SK-N-SH treated with all-trans-retinoic acid at 6 μM for 48 hours (cell line): ENCODE measurements at regions not wholly inside any gene's neighbourhood (a gene's known extent, or its start where the extent isn't known, plus 50 kb on each side); places are given as distances from the start of the nearest gene placed in this dataset.

Source experiments
- ATAC-seq: fragments of 200-7000 bp; cut with Tn5 transposase; 3 replicates; pipeline ENCODE4 v1.9.1; 2020; ENCODE audit warnings: mild to moderate bottlenecking, moderate library complexity
- ARNTL ChIP-seq: fragments of 450-650 bp; formaldehyde crosslinking; IDR thresholded peaks from 2 replicates; pipeline ENCODE4 v1.5.0; 2020; ENCODE audit warnings: low read depth, mild to moderate bottlenecking, moderate library complexity, borderline replicate concordance
- BACH2 ChIP-seq: fragments of 250-450 bp; sonication (Bioruptor Pico); IDR thresholded peaks from 2 replicates; pipeline ENCODE4 v1.9.0; 2021; ENCODE audit warnings: mild to moderate bottlenecking, borderline replicate concordance
- CSDC2 ChIP-seq: fragments of 250-450 bp; sonication (Bioruptor Pico); IDR thresholded peaks from 2 replicates; pipeline ENCODE4 v1.5.0; 2020; ENCODE audit warnings: mild to moderate bottlenecking, moderate library complexity
- ESRRG ChIP-seq: fragments of 250-450 bp; sonication (Bioruptor Pico); IDR thresholded peaks from 2 replicates; pipeline ENCODE4 v1.6.1; 2021; ENCODE audit warnings: mild to moderate bottlenecking
- GLIS3 ChIP-seq: fragments of 250-450 bp; sonication (Bioruptor Pico); IDR thresholded peaks from 2 replicates; pipeline ENCODE4 v1.5.0; 2020; ENCODE audit warnings: mild to moderate bottlenecking, moderate library complexity
- OSR1 ChIP-seq: fragments of 250-450 bp; sonication (Bioruptor Pico); IDR thresholded peaks from 2 replicates; pipeline ENCODE4 v1.8.0; 2022; ENCODE audit warnings: moderate library complexity, mild to moderate bottlenecking, inconsistent platforms
- PPARA ChIP-seq: fragments of 250-450 bp; sonication (Bioruptor Pico); IDR thresholded peaks from 2 replicates; pipeline ENCODE4 v1.5.0; 2020; ENCODE audit warnings: mild to moderate bottlenecking, borderline replicate concordance
- RARB ChIP-seq: fragments of 250-450 bp; sonication (Bioruptor Pico); IDR thresholded peaks from 2 replicates; pipeline ENCODE4 v1.8.0; 2021; ENCODE audit warnings: mild to moderate bottlenecking, moderate library complexity
- TCF4 ChIP-seq: fragments of 250-450 bp; sonication (Bioruptor Pico); IDR thresholded peaks from 2 replicates; pipeline ENCODE4 v1.8.0; 2021; ENCODE audit warnings: mild to moderate bottlenecking, moderate library complexity, borderline replicate concordance
- TOX ChIP-seq: fragments of 250-450 bp; sonication (Bioruptor Pico); IDR thresholded peaks from 2 replicates; pipeline ENCODE4 v1.8.0; 2021; ENCODE audit warnings: mild to moderate bottlenecking, moderate library complexity, borderline replicate concordance
- ZC3H10 ChIP-seq: fragments of 250-450 bp; sonication (Bioruptor Pico); IDR thresholded peaks from 2 replicates; pipeline ENCODE4 v1.5.1; 2021; ENCODE audit warnings: mild to moderate bottlenecking, moderate library complexity
- ZFP30 ChIP-seq: fragments of 450-650 bp; formaldehyde crosslinking; IDR thresholded peaks from 2 replicates; pipeline ENCODE4 v1.5.0; 2022; ENCODE audit warnings: mild to moderate bottlenecking, moderate library complexity
- ZNF565 ChIP-seq: fragments of 450-650 bp; formaldehyde crosslinking; conservative IDR thresholded peaks from 2 replicates; pipeline ENCODE4 v1.5.0; 2020; ENCODE audit warnings: low read depth, mild to moderate bottlenecking, moderate library complexity
- ZNF70 ChIP-seq: fragments of 450-650 bp; formaldehyde crosslinking; IDR thresholded peaks from 2 replicates; pipeline ENCODE4 v1.5.0; 2020; ENCODE audit warnings: mild to moderate bottlenecking, moderate library complexity
- ZNF8 ChIP-seq: fragments of 450-650 bp; formaldehyde crosslinking; IDR thresholded peaks from 2 replicates; pipeline ENCODE4 v1.5.0; 2020; ENCODE audit warnings: mild to moderate bottlenecking, moderate library complexity
- TF ChIP-seq, protein P1 (sequence below): fragments of 250-450 bp; sonication (Bioruptor Pico); IDR thresholded peaks from 2 replicates; pipeline ENCODE4 v1.5.1; 2020; ENCODE audit warnings: low read depth, mild to moderate bottlenecking, moderate library complexity
- TF ChIP-seq, protein P2 (sequence below): fragments of 250-450 bp; sonication (Bioruptor Pico); IDR thresholded peaks from 2 replicates; pipeline ENCODE4 v1.5.1; 2021; ENCODE audit warnings: mild to moderate bottlenecking, moderate library complexity
- TF ChIP-seq, protein P3 (sequence below): fragments of 250-450 bp; sonication (Bioruptor Pico); IDR thresholded peaks from 2 replicates; pipeline ENCODE4 v1.5.0; 2020; ENCODE audit warnings: mild to moderate bottlenecking, moderate library complexity
- TF ChIP-seq, protein P4 (sequence below): fragments of 250-450 bp; sonication (Bioruptor Pico); IDR thresholded peaks from 2 replicates; pipeline ENCODE4 v1.8.0; 2021; ENCODE audit warnings: low read depth, mild to moderate bottlenecking, moderate library complexity, borderline replicate concordance

DNA sequence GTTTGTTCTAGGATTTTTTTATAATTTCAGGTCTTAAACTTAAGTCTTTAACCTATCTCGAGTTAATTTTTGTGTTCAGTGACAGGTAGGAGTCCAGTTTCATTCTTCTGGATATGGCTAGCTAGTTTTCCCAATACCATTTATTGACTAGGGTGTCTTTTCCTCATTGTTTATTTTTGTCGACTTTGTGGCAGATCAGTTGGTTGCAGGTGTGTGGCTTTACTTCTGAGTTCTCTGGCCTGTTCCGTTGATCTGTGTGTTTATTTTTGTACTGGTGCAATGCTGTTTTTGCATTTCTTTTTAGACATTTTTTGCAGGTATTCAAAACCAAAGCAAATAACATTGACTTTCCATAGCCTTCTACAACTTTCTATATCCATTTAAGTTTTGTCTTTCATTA lies 121.7 kb downstream of the ETNK1 start:
- TF ChIP-seq ESRRG (CRISPR knock-in tag) (no peak), ZNF70 (no peak), OSR1 (CRISPR knock-in tag) (no peak)

DNA sequence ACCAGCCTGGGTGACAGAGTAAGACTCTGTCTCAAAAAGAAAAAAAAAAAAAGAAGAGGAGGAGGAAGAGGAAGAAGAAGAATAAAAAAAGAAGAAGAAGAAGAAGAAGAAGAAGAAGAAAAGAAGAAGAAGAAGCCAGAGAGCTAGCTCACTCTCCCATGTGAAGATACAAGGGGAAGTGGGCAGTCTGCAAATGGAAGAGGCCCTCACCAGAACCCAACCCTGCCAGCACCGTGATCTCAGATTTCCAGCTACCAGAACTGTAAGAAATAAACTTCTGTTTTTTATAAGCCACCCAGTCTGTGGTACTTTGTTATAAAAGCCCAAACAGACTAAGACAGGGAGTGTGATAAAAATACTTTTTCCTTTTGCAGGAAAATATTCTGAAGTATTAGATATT lies 130.7 kb downstream of the ETNK1 start:
- TF ChIP-seq CSDC2 (CRISPR knock-in tag): no peak
- no peak for TF ChIP-seq ZNF565
- no peak for TF ChIP-seq ZNF70
- TF ChIP-seq RARB (CRISPR knock-in tag): no peak
- no peak for TF ChIP-seq TOX (CRISPR knock-in tag)
- TF ChIP-seq PPARA (CRISPR knock-in tag): no peak
- TF ChIP-seq ZFP30 (CRISPR knock-in tag): no peak
- TF ChIP-seq ZNF8 (CRISPR knock-in tag): no peak
- TF ChIP-seq BACH2 (CRISPR knock-in tag): no peak
- TF ChIP-seq, protein P1, sequence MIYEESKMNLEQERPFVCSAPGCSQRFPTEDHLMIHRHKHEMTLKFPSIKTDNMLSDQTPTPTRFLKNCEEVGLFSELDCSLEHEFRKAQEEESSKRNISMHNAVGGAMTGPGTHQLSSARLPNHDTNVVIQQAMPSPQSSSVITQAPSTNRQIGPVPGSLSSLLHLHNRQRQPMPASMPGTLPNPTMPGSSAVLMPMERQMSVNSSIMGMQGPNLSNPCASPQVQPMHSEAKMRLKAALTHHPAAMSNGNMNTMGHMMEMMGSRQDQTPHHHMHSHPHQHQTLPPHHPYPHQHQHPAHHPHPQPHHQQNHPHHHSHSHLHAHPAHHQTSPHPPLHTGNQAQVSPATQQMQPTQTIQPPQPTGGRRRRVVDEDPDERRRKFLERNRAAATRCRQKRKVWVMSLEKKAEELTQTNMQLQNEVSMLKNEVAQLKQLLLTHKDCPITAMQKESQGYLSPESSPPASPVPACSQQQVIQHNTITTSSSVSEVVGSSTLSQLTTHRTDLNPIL (CRISPR knock-in tag): no peak
- TF ChIP-seq OSR1 (CRISPR knock-in tag): no peak
- TF ChIP-seq, protein P2, sequence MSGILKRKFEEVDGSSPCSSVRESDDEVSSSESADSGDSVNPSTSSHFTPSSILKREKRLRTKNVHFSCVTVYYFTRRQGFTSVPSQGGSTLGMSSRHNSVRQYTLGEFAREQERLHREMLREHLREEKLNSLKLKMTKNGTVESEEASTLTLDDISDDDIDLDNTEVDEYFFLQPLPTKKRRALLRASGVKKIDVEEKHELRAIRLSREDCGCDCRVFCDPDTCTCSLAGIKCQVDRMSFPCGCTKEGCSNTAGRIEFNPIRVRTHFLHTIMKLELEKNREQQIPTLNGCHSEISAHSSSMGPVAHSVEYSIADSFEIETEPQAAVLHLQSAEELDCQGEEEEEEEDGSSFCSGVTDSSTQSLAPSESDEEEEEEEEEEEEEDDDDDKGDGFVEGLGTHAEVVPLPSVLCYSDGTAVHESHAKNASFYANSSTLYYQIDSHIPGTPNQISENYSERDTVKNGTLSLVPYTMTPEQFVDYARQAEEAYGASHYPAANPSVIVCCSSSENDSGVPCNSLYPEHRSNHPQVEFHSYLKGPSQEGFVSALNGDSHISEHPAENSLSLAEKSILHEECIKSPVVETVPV: no peak
- TF ChIP-seq, protein P3, sequence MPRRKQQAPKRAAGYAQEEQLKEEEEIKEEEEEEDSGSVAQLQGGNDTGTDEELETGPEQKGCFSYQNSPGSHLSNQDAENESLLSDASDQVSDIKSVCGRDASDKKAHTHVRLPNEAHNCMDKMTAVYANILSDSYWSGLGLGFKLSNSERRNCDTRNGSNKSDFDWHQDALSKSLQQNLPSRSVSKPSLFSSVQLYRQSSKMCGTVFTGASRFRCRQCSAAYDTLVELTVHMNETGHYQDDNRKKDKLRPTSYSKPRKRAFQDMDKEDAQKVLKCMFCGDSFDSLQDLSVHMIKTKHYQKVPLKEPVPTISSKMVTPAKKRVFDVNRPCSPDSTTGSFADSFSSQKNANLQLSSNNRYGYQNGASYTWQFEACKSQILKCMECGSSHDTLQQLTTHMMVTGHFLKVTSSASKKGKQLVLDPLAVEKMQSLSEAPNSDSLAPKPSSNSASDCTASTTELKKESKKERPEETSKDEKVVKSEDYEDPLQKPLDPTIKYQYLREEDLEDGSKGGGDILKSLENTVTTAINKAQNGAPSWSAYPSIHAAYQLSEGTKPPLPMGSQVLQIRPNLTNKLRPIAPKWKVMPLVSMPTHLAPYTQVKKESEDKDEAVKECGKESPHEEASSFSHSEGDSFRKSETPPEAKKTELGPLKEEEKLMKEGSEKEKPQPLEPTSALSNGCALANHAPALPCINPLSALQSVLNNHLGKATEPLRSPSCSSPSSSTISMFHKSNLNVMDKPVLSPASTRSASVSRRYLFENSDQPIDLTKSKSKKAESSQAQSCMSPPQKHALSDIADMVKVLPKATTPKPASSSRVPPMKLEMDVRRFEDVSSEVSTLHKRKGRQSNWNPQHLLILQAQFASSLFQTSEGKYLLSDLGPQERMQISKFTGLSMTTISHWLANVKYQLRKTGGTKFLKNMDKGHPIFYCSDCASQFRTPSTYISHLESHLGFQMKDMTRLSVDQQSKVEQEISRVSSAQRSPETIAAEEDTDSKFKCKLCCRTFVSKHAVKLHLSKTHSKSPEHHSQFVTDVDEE (CRISPR knock-in tag): no peak
- no peak for TF ChIP-seq GLIS3
- TF ChIP-seq, protein P4, sequence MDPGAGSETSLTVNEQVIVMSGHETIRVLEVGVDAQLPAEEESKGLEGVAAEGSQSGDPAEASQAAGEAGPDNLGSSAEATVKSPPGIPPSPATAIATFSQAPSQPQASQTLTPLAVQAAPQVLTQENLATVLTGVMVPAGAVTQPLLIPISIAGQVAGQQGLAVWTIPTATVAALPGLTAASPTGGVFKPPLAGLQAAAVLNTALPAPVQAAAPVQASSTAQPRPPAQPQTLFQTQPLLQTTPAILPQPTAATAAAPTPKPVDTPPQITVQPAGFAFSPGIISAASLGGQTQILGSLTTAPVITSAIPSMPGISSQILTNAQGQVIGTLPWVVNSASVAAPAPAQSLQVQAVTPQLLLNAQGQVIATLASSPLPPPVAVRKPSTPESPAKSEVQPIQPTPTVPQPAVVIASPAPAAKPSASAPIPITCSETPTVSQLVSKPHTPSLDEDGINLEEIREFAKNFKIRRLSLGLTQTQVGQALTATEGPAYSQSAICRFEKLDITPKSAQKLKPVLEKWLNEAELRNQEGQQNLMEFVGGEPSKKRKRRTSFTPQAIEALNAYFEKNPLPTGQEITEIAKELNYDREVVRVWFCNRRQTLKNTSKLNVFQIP: no peak
- TF ChIP-seq TCF4: no peak
- TF ChIP-seq ARNTL (CRISPR knock-in tag): no peak
- ATAC-seq: no peak

More for the DNA sequence above, 121.7 kb downstream of the ETNK1 start:
- ATAC-seq: no peak

DNA sequence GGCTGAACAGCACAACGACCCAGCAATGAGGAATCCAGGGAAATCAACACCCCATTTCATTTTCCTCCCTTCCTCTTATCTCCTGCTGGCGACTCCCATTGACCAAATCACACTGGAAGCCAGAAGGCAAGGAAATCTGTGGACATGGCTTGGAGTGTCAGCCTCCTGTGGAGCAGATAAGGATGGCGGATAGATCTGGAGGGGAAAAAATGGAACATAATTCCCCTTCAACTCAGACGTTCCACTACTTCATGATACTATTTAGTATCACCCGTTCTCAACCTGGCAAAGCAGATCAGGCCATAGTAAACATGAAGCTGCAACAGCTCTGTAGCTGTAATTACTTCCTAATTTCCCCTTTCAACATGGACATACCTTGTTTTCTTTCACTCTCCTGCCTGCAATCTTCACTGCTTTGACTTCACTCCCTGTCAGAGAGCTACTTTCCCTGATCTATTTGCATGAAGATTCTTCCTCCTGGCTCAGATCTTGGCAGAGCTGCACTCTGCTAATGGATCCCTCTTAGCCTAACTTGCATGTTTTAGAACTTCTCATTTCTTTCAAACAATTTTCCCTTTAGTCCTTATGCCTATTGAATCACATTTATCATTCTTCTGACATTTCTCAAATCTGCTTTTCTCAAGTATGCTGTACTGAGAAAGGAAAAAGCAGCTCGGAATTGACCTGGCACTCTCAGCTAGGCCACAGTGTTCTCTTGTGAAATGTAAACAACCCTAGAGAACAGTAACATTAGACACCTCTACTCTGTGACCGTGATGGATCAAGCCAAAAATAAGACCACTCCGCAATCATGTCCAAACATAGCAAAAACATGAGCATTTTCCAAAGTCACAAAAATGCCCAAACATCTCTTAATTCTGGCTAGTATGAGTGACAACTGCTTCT lies 135.1 kb downstream of the ETNK1 start:
- no peak for ATAC-seq
- no peak for TF ChIP-seq ZNF565
- TF ChIP-seq ESRRG (CRISPR knock-in tag): no peak
- TF ChIP-seq, protein P4: no peak
- no peak for TF ChIP-seq TOX (CRISPR knock-in tag)

DNA sequence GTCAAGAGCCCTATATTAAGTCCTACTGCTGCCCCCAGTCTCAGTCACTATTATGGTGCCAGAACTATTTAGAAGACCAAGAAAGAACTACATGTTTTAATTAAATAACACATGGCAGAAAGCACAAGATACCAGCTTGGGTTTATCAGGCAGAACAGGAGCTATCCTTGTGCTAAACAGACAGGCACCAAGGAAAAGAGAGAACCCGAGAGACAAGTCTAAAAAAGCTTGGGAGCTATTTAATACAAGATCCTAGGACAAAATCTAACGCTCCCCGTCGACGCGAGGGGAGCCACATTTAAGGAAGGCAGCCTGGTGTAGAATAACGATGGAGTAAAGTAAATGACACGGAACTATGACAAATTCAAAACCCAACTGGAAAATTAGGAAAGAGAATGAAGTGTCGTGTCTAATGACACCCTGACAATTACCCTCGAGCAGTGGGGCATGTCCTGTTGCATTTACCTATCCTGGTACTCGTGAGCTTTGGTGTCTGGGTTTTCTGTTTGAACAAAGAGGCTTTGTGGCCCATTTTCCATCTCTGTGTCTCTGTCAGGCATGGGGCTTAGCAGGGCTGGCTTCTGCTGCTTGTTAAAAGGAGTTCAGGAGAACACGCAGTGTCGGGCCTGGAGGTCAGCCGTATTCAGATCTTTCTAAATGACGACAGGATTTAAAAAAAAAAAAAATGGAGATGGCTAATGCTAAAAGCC lies 140.6 kb downstream of the ETNK1 start:
- TF ChIP-seq ZNF8 (CRISPR knock-in tag) (no peak), TCF4 (no peak), GLIS3 (no peak), ZC3H10 (CRISPR knock-in tag) (no peak), ESRRG (CRISPR knock-in tag) (no peak), ARNTL (CRISPR knock-in tag) (no peak), BACH2 (CRISPR knock-in tag) (no peak)
- TF ChIP-seq, protein P4: no peak
- TF ChIP-seq, protein P2: no peak
- no peak for ATAC-seq
